Gastrocnemius medialis (tissue), 4 donors: ENCODE measurements at regions not wholly inside any gene's neighbourhood (a gene's known extent, or its start where the extent isn't known, plus 50 kb on each side); places are given as distances from the start of the nearest gene placed in this dataset.

Source experiments
- CTCF ChIP-seq, 5 experiments: fragments of 450-650 bp in 3 of 5; fragments of 200-600 bp in 2 of 5; sonication (generic) in 2 of 5; IDR thresholded peaks in 4 of 5; conservative IDR thresholded peaks in 1 of 5; 1 replicate in 4 of 5; 2 replicates in 1 of 5; pipeline ENCODE4 v1.5.1; 2016 to 2019; ENCODE audit warnings: antibody characterized with exemption in 5 of 5, mild to moderate bottlenecking in 3 of 5, moderate library complexity in 3 of 5
- POLR2A ChIP-seq, 2 donors: fragments of 450-650 bp; IDR thresholded peaks; one replicate each; pipeline ENCODE4 v1.6.1; 2017; ENCODE audit warnings: antibody characterized with exemption in 2 of 2, mild to moderate bottlenecking in 2 of 2, moderate library complexity in 2 of 2

GRCh38 chr6:1094306-1094705 lies 217.6 kb upstream of the FOXQ1 start:
- TF ChIP-seq POLR2A (IDR thresholded peaks at IDR 0.05) (no peak), CTCF (IDR thresholded peaks at IDR 0.05 in 4 of 5, conservative IDR thresholded peaks at IDR 0.05 in 1 of 5) (no peak)
